ENCODE measurements at regions not wholly inside any gene's neighbourhood (a gene's known extent, or its start where the extent isn't known, plus 50 kb on each side); places are given as distances from the start of the nearest gene placed in this dataset.

DNA sequence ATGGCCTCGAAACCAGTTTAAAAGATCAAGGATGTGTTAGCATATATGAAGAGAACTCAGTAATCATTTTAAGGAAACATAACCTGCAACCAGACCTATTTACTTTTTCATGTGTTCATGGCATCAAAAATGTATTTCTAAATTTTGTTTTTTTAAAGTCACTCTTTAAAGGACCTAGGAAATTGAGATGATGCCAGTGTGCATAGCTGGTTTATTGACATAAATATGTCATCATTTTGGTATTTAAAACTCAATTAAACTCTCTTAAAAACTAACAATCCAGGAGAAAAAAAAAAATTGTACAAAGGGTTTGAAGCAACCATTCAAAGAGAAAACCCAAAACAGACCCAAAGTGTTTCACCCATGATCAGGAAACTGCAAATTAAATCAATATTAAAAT, 198.9 kb upstream of the RND3 start:
- no peaks in the 10 kb centered on the region for H3K9me2 ChIP-seq (replicated peaks; ENCODE audit: insufficient read depth)
- no peaks in the 10 kb centered on the region for H3K27me3 ChIP-seq
- TF ChIP-seq, protein P1, sequence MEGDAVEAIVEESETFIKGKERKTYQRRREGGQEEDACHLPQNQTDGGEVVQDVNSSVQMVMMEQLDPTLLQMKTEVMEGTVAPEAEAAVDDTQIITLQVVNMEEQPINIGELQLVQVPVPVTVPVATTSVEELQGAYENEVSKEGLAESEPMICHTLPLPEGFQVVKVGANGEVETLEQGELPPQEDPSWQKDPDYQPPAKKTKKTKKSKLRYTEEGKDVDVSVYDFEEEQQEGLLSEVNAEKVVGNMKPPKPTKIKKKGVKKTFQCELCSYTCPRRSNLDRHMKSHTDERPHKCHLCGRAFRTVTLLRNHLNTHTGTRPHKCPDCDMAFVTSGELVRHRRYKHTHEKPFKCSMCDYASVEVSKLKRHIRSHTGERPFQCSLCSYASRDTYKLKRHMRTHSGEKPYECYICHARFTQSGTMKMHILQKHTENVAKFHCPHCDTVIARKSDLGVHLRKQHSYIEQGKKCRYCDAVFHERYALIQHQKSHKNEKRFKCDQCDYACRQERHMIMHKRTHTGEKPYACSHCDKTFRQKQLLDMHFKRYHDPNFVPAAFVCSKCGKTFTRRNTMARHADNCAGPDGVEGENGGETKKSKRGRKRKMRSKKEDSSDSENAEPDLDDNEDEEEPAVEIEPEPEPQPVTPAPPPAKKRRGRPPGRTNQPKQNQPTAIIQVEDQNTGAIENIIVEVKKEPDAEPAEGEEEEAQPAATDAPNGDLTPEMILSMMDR (IDR thresholded peaks at IDR 0.05; ENCODE audit: poor library complexity), result no peak
- TF ChIP-seq EZH2 (IDR thresholded peaks at IDR 0.05; ENCODE audit: borderline replicate concordance) (no peak), EZH2phosphoT487 (IDR thresholded peaks at IDR 0.05; ENCODE audit: low read depth, severe bottlenecking, unreplicated experiment) (no peak)
- DNase-seq (ENCODE audit: low spot score), result no peak
- no peak overlapping the region for H3K4me2 ChIP-seq
- no peaks in the 10 kb centered on the region for H3K79me2 ChIP-seq
- WGBS (ENCODE audit: low lambda C conversion rate, missing lambda C conversion rate), result 95% methylated on average over 1 of the region's 1 CpG
- H3K36me3 ChIP-seq (replicated peaks; ENCODE audit: insufficient read depth, low read depth), result no peaks in the 10 kb centered on the region
- no peaks in the 10 kb centered on the region for H4K20me1 ChIP-seq (ENCODE audit: insufficient read depth, poor library complexity, severe bottlenecking)
- H3K4me3 ChIP-seq, result no peak overlapping the region
- no peaks in the 10 kb centered on the region for H3K9me3 ChIP-seq (ENCODE audit: low read depth)
- H3K27ac ChIP-seq, result no peak overlapping the region
- peaks cover 13% of the 10 kb centered on the region for H3K4me1 ChIP-seq (ENCODE audit: insufficient read depth)
- no peak overlapping the region for H2AFZ ChIP-seq

DNA sequence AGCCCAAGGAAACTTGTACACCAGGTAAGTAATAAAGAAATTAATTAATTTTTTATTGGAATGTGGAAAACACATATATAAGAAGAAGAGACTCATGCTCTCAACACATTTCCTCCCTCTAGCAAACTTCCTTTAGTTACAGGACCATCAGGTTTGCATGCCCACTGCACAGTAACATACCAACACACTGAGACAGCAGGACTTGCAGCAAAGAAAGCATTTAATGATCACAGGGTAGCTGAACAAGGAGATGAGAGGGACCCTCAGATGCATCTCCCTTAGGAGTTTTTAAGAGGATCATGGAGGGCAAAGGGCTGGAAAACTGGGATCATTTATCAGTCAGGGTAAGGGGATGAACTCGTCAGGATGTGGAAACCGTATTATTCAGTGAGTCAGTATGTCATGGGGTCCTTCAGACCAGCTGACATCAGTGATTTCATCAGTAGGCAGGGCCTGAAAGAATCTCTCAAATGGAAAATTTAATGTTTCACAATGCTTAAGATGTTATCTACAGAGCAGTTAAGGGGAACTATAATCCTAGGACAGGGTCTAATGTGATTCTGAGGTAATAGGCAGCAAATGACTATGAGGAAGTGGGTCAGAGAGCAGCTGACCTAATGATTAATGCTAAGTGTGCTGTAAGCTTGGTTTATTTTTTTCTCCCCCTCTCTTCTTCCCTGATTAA, 193.8 kb upstream of the RND3 start:
- Histone ChIP-seq H4K20me1 (ENCODE audit: insufficient read depth, poor library complexity, severe bottlenecking) (no peaks in the 10 kb centered on the region), H3K79me2 (no peaks in the 10 kb centered on the region), H3K36me3 (replicated peaks; ENCODE audit: insufficient read depth, low read depth) (no peaks in the 10 kb centered on the region), H3K27me3 (no peaks in the 10 kb centered on the region), H3K4me3 (no peak overlapping the region), H3K4me1 (ENCODE audit: insufficient read depth) (peaks cover 12% of the 10 kb centered on the region), H3K9me3 (ENCODE audit: low read depth) (no peaks in the 10 kb centered on the region), H2AFZ (no peak overlapping the region), H3K4me2 (no peak overlapping the region), H3K9me2 (replicated peaks; ENCODE audit: insufficient read depth) (no peaks in the 10 kb centered on the region), H3K27ac (peak overlapping the region; percentile 83)
- DNase-seq (ENCODE audit: low spot score), result peak; percentile 56
- TF ChIP-seq EZH2phosphoT487 (IDR thresholded peaks at IDR 0.05; ENCODE audit: low read depth, severe bottlenecking, unreplicated experiment), result no peak
- TF ChIP-seq, protein P1 (IDR thresholded peaks at IDR 0.05; ENCODE audit: poor library complexity), result no peak
- no peak for TF ChIP-seq EZH2 (IDR thresholded peaks at IDR 0.05; ENCODE audit: borderline replicate concordance)
- 76% methylated on average over 2 of the region's 2 CpGs for WGBS (ENCODE audit: low lambda C conversion rate, missing lambda C conversion rate)

DNA sequence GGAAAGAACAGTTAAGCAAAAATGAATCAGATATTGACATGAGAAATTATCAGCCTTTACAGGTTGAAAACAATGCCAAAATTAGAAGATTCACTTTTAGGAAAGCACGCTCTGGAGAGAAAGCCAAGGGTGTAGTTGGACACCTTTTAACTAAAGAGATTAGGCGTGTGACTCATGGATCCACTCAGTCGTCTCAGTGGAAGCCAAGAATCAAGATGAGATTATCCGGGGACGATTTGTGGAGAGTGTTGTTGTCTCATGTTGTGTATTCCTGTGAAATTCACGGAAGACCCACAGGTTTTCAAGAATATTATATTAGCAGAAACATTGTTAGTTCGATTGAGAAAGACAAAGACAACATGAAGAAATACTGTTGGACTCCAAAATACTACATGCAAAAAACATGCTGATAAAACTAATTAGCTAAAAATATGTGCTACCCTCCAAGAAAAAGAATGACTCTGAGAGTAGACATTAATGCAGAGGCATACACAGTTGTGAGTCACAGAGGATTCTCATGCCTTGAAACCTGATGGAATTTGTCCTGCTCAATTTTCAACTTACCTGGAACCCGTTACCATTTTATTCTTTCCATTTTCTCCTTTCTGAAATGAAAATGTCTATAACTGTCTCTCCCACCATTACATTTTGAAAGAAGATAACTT, 192.1 kb upstream of the RND3 start:
- H4K20me1 ChIP-seq (ENCODE audit: insufficient read depth, poor library complexity, severe bottlenecking), result no peaks in the 10 kb centered on the region
- H3K4me1 ChIP-seq (ENCODE audit: insufficient read depth), result peaks cover 12% of the 10 kb centered on the region
- 86% methylated on average over 8 of the region's 8 CpGs for WGBS (ENCODE audit: low lambda C conversion rate, missing lambda C conversion rate)
- no peak overlapping the region for H2AFZ ChIP-seq
- no peak overlapping the region for H3K27ac ChIP-seq
- no peaks in the 10 kb centered on the region for H3K27me3 ChIP-seq
- H3K9me3 ChIP-seq (ENCODE audit: low read depth), result no peaks in the 10 kb centered on the region
- no peak for TF ChIP-seq EZH2 (IDR thresholded peaks at IDR 0.05; ENCODE audit: borderline replicate concordance)
- TF ChIP-seq, protein P1 (IDR thresholded peaks at IDR 0.05; ENCODE audit: poor library complexity), result no peak
- no peak for TF ChIP-seq EZH2phosphoT487 (IDR thresholded peaks at IDR 0.05; ENCODE audit: low read depth, severe bottlenecking, unreplicated experiment)
- H3K9me2 ChIP-seq (replicated peaks; ENCODE audit: insufficient read depth), result no peaks in the 10 kb centered on the region
- no peak overlapping the region for H3K4me3 ChIP-seq
- no peak for DNase-seq (ENCODE audit: low spot score)
- no peaks in the 10 kb centered on the region for H3K79me2 ChIP-seq
- H3K36me3 ChIP-seq (replicated peaks; ENCODE audit: insufficient read depth, low read depth), result no peaks in the 10 kb centered on the region
- no peak overlapping the region for H3K4me2 ChIP-seq
